Suprapubic skin (tissue), 4 donors: ENCODE measurements at regions not wholly inside any gene's neighbourhood (a gene's known extent, or its start where the extent isn't known, plus 50 kb on each side); places are given as distances from the start of the nearest gene placed in this dataset.

ENCODE experiments used
- CTCF ChIP-seq, 2 donors: fragments of 200-600 bp in 1 of 2; fragments of 450-650 bp in 1 of 2; sonication (generic) in 1 of 2; IDR thresholded peaks; one replicate each; pipeline ENCODE4 v1.5.1; 2016 to 2019; ENCODE audit warnings: antibody characterized with exemption in 2 of 2, mild to moderate bottlenecking in 1 of 2, moderate library complexity in 1 of 2
- EP300 ChIP-seq: sonication (generic); formaldehyde crosslinking; IDR thresholded peaks from one replicate; pipeline ENCODE4 v1.6.1; 2017; ENCODE audit warnings: antibody characterized with exemption
- POLR2AphosphoS5 ChIP-seq, 3 donors: sonication (generic); formaldehyde crosslinking; IDR thresholded peaks; one replicate each; pipeline ENCODE4 v1.6.1; 2017; ENCODE audit warnings: antibody characterized with exemption in 3 of 3

DNA sequence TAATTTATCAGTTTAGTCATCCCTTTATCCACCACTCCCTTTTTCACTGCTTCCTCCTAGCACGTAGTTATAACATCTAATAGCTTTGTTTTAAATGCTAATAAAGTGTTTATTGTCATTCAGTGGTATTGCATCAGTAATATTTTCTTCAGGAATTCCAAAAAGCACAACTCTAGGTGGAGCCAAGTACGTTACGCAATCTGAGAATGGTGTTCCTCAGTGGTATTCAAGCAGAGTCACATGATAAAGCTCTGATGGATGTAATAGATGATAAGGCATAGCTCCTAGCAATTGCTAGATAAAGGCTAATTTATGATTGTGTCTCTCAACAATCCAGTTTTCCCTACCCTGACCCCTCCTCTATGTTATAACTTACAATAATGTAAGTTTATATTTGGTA is 494.6 kb upstream of the ADGRL4 start:
- TF ChIP-seq CTCF (IDR thresholded peaks at IDR 0.05) (no peak), POLR2AphosphoS5 (IDR thresholded peaks at IDR 0.05) (no peak), EP300 (no peak)
